ENCODE measurements at regions not wholly inside any gene's neighbourhood (a gene's known extent, or its start where the extent isn't known, plus 50 kb on each side); places are given as distances from the start of the nearest gene placed in this dataset.
"Not testable (repeated sequence)": the region's sequence is repeated elsewhere in the genome, so short reads cannot be mapped to it uniquely, and the experiment has no call there.

DNA sequence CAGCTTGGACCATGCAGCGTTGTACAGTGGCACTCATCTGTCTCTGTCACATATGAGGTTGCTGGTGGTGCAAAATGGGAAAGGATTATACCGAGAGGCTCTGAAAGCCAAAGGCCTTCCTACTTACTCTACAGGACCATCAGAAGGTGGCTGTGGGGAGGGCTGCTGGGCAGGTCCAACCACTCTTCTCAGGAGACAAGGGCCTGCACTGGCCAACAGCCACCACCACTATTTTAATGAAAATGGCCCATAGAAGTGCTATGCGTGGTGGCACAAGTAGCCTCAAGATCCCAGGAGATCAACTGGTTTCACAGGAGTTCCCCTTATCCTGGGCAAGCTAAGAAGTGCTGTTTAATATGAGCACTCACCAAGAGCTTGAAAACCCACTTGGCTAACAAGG is 52.3 kb downstream of the MRPL57 start:
- no peak for DNase-seq

DNA sequence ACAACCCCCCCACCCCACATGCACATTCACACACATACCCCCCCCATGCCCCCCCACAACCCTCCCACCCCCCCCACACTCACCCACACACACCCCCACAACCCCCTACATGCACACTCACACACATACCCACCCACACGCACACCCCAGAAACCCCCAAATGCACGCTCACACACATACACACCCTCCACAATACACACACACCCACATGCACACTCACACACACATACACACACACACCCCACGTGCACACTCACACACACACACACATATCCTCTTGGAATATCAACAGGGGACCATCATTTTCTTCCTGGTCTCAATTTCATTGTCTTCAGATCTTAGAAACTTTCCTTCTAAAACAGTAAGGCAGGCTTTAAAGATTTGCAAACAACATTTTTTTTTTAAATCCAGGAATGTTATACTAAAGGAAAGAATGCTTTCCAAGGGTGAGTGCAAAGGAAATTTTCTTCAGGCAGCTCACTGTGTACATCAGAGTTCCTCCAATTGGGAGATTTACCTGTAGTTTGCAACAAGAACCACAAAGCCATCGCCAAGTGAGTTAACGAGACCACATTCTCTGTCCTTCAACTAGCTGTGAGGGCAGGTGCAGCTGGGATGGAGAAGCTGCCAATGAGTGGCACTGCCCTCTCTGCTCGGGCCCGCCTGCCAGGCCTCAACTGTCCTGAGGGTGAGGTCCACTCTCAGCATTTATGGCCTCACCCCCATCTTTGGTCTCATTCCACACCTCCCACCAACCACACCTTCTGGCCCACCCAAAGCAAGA is 53.0 kb downstream of the MRPL57 start:
- no peak for DNase-seq

DNA sequence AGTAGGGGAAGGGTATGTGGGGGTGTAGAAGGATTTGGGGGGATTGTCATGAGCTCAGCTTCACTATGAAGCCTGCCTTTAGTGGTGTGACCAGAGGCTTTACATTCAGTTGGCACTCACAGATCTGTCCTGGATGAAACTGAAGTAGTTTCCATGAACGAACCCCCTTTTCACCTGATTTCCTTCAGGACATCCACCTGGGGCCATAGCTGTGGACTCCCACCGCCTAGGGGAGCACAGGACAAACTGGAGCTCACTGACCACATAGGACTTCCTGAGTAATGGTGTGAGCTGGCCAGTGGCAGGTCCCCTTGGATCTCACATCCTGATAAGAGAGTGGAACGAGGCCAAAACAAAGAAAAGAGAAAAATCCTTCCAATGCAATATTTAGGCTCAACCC is 54.1 kb downstream of the MRPL57 start:
- no peak for DNase-seq

DNA sequence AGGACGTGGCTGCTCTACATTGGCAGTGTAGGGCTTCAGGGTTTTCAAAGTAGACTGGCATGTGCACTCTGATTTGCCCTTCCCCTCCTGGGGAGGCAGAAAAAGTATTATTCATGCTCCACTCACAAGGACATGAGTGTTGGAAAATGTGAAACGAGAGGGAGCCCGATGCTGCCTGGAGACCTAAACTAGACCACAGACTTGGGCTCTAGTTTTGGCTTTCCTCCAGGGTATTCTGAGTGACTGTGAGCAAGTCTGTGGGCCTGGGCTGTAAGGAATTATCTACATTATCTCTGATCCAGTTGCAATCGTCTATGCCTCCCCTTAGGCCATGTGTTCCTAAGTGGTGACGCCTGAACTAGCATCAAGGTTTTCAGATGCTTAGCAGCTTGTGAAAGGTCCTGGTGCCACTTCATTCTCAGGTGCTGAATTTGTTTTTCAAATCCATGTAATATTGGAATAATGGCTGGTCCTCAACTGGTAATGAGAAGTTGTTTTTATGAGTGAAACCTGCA is 55.0 kb downstream of the MRPL57 start:
- no peak for DNase-seq

DNA sequence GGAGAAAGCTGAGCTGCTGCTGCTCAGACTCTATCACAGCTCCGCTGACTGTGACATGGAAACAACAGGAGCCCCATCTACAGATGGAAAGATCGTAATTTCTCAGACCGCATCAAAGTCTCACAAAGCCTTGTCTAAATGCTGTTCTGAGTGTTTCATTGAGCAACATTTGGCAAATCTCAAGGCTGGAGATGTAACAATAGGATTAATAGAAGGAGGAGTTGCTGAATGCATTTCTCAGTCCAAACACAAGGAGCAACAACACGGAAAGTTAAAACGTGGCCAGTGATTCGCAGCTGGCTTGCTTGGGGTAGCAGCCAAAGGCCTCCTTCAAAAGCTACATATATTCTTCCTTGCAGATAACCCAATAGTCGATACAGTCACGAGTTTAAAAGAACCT is 55.7 kb downstream of the MRPL57 start:
- no peak for DNase-seq

DNA sequence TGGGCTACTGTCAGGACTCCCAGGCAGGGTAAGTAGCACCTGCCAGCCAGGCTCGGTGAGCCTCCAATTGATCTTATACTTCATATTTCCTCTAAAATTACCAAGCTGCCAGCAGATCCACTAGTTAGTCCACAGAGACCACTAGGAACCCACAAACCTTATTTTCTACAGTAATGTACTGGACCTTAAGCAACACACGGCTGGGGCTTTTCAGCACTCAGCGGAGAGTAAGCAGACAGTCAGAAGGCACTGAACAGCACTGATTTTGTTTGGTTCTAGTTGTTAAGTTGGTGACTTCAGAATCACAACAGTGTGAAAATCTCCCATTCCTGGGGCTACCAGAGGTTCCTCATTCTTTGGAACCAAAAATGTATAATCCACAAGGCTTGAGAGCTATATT is 56.1 kb downstream of the MRPL57 start:
- DNase-seq: no peak

DNA sequence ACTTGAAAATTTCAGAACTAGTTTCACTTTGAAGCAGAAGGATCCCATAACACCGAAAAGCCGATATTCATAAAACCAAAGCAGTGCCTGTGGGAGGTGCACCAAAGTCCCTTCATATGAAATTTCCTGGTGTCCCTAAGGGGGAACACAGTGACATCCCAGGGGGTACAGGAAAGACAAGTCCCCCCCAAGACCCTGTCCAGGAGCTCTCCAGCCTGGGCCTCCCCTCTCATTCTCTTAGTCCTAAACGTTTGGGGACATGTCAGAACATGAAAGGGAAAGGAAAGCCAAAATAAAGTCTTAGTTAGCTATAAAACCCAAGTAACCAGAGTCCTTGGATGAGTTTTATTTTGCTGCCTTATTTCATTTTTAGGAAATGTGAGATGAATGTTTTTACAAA is 56.6 kb downstream of the MRPL57 start:
- no peak for DNase-seq

DNA sequence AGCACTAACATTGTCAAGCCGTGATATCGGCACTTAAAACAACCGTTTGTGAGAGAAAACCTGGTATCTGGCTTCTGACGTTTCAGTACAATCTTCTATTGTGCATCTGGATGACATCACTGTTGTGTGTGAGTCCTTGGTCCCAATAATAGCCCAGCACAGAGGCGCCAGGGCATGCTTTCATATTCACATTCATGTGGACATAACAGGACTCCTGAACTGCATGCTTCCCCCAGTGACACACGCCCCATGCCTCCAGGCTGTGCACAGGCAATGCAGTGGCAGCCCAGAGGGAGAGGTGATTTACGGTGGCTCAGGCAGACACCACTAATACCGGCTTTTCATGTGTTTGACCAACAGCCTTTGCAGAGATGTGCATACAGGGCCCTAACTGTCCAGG is 58.1 kb downstream of the MRPL57 start:
- DNase-seq: peak; percentile 30

DNA sequence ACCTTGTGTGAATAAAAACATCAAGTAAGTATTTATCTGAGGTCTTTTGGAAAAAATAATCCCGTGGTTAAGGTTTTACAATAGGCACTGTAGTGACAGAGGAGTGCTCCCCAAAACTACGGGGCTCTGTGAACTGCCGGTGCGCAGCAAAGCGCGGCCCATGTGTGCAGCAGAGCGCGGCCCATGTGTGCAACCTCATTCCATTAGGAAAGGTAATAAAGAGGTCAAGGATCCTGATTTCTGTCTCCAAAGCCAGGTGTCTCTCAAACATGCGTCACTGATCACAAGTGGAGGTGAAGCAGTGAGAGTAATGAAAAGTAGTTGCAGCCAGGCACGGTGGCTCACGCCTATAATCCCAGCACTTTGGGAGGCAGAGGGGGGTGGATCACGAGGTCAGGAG is 58.7 kb downstream of the MRPL57 start:
- no peak for DNase-seq

DNA sequence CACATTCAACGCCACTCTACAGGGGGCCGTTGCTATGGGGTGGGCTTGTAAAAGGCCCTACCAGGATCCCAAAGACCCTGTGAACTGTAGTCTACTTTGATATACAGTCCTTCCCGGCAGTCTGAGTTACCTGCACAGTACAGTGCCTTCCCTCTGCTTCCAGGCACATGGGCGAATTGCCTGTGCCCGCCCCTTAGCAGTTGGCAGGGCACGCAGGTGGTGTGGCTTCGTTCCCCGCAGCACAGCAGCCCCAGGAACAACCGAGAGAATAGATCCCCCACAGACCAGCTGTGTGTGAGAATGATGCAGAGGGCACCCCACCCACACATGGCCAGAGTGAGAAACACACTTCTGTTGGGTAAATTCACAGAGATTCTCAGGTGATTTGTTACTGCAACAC is 60.6 kb downstream of the MRPL57 start:
- DNase-seq: no peak

DNA sequence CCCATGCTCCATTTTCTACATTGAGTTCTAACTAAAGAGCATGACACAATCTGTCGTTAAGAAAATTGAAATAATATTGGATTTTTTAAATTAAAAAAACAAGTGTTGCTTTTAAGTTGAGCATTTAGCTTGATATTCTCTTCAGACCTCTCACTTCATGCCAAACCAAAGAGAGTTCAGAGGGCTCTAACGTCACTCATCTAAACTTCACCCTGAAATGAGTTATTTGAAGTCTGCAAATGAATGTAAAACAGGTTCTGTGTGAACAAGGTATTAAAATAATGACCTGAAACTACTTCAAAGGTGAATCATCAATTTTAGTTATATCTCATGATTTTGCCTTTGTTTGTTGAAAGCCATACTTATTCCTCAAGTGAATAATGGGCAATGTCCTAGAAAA is 61.8 kb downstream of the MRPL57 start:
- no peak for DNase-seq

DNA sequence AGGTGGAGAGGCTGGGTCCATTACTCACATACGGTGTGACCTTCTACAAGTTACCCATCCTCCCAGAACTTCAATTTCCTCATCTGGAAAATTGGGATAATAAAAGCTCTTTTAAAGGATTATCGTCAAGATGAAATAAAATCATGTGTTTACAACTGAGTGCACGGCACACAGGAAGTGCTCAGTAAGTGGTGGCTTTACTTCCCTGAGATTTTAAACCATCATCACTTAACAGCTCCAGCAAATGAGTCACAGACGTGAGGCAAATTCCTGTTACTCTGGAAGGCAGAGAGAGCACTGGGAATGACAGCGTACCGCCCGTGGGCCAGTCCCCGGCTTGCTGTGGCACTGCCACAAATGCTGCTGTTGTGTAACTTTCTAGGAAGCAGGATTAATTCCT is 64.1 kb downstream of the MRPL57 start:
- no peak for DNase-seq

DNA sequence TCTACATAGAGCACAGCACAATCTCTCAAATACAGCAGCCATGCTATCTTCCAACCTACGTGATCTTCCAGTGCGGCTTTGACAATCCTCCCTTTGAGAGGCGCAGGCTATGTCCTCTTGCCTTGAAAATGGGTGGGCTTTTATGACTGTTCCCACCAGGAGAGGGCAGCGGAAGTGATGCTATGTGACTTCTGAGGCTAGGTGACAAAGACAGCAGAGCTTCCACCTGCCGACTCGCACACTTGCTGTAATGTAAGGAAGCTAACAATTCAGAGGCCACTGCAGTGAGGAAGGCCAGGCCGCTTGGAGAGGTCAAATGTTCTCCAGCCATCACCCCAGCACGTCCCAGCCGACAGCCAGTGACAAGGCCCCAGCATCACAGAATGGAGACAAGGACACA is 65.8 kb downstream of the MRPL57 start:
- peak; percentile 21 for DNase-seq

DNA sequence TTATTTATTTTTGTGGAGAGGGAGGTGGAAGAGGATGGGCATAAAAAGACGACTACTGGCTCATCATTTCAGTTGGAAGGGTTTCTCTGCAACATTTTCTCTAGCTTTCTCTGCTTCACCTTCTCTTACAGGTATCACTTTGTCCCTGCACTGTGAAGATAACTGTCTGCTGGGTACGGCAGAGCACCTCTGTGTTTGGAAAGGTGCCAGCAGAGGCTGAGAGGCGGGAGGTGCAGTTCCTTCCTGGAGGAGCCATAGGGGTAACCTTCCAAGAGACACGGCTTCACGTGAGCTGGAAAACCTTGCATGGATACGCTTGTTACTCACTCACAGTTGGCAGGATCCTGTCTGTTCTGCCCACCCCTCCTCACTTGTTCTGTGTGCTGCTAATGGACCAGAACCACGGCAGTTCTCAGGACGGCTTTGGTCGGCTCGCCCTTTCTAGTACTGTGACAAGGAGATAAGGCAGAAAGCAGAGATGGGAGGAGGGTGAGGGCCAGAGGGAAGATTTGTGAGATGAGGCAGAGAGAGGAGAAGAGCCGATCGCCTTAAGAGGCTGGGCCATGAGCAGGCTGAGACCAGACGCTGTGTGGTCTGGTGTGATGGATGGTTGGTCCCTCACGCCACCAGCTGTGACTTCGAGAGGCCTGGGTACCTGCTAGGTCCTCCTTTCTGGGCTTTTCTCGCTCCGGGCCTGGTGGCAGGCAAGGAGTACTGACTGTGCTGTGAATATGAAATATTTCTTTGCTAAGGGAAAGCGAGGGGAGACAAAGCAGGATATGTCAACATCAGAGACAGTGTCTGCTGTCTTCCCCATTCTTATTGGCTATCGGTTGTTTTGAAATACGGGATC is 66.8 kb downstream of the MRPL57 start:
- no peak for DNase-seq

DNA sequence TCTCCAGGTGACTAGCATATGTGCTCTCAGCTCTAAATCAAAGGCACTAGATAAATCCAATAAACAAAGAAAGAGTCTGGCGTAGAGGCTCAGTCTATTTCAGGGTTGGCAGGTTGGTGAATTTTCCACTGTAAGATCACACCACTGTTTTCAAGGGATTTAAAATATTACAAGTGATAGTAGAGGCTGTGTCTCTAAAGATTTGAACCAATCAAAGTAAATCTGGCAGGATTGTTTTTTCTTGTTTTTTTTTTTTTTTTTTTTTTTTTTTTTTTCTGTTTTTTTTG is 67.4 kb downstream of the MRPL57 start:
- DNase-seq: not testable (repeated sequence)

DNA sequence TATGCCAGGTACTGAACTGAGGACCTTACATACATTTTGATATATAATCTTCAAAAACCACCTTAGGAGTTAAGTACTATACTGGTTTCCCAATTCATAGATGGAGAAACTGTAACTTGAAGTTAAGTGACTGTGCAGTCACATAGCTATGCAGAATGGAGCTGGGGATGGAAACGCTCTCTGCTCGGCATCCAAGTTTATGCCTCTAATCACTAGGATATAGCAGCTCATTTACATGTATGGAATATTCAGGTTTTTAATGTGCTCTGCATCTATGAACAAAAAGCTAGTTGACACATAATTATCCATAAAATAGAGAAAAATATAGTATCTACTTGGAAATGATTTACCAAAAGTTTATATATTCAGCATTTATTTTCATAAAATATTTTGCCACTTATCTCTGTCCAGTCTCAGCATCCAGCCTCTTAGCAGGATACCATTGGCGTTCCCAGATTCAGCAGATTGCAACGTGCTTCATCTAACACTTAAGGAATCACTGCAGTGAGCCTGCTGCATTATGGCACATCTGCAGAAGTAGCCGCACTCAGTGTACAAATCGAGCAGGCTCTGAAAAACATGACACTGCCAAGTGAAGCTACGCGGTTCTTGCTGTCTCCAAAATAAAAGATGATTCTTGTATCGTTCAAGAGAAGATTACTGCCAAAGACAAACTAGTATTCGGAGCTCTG is 70.4 kb downstream of the MRPL57 start:
- DNase-seq: no peak

DNA sequence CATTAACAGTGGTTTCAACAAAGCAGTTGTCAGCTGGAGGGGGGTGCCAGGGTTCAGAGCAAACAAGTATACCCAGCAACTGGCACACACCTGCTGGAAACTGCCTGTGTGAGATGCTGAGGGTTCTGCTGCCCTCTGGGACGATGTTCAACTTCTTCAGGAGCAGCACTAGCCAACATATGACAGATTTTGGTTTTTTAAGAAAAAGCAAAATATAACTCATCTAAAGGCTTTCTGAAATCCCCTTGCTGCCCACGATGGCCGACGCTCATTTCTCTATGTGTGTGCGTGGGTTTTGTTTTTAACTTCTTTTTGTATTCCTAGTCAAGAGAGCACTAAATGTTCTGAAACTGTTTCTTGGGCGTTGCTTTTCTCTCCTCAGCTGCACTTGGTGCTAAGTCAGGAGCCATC is 79.9 kb downstream of the MRPL57 start:
- DNase-seq: no peak

DNA sequence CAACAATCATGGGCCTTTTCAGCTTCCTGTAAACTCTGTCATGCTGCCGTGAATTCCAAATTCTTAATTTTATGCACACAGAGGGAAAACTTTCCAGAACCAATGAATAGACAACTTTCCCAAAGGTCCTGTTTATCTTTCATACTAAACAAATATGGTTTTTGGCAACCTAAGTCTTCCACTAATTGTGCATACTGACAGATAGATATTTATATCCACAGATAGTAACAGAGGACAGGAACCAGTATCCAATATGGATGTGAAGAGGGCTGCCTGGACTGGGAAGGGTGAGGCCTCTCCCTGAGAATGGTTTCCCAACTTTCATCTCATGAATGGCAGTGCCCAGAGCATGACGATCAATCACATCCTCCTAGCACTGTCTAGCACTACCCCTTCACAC is 80.4 kb downstream of the MRPL57 start:
- no peak for DNase-seq

DNA sequence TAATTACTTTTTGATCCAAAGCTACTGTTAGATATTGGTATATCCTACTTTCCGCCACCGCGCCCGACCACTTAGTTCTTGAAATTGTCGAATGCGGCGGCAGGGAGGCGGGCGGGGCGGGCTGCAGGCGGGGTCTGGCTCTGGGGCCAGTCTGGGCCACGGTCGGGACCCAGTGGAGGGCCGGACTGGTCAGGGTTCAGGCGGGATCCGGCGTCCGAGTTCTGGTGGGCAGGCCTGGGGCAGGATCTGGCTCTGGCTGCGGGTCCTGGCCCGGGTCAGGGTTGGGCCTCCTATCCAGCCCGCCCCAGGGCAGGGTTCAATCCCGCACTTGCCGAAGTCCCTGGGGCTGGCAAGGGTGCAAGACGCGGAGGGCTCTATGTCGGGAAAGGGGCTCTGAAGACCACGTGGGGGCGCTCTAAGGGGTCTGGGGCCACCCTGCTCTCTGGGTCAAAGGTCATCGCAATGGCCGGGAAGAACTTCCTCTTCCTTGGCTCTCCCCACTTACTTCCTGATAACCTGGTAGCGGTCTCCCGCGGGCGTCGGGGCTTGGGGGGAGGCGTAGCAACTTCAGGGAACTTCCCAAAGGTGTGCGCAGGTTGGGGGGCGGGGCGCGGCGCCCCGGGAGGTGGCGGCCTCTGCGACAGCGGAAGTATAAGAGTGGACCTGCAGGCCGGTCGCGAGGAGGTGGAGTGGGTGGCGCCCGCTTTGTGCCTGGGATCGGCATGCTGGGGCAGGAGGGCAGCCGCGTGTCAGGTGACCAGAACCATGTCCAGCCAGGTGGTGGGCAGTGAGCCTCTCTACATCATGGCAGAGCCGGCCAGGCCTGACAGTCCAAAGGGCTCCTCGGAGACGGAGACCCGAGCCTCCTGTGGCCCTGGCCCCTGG is 83.4 kb downstream of the MRPL57 start:
- no peak for DNase-seq

DNA sequence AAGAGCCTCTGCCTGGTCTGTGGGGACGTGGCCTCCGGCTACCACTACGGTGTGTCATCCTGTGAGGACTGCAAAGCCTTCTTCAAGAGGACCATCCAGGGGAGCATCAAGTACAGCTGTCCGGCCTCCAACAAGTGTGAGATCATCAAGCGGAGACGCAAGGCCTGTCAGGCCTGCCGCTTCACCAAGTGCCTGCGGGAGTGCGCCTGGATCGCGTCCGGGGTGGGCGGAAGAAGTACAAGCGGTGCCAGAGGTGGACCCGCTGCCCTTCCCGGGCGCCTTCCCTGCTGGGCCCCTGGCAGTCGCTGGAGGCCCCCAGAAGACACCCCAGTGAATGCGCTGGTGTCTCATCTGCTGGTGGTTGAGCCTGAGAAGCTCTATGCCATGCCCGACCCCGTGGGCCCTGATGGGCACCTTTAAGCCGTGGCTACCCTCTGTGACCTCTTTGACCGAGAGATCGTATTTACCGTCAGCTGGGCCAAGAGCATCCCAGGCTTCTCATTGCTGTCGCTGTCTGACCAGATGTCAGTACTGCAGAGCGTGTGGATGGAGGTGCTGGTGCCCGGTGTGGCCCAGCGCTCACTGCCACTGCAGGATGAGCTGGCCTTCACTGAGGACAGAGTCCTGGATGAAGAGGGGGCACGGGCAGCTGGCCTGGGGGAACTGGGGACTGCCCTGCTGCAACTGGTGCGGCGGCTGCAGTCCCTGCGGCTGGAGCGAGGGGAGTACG is 84.3 kb downstream of the MRPL57 start:
- DNase-seq: not testable (repeated sequence)

DNA sequence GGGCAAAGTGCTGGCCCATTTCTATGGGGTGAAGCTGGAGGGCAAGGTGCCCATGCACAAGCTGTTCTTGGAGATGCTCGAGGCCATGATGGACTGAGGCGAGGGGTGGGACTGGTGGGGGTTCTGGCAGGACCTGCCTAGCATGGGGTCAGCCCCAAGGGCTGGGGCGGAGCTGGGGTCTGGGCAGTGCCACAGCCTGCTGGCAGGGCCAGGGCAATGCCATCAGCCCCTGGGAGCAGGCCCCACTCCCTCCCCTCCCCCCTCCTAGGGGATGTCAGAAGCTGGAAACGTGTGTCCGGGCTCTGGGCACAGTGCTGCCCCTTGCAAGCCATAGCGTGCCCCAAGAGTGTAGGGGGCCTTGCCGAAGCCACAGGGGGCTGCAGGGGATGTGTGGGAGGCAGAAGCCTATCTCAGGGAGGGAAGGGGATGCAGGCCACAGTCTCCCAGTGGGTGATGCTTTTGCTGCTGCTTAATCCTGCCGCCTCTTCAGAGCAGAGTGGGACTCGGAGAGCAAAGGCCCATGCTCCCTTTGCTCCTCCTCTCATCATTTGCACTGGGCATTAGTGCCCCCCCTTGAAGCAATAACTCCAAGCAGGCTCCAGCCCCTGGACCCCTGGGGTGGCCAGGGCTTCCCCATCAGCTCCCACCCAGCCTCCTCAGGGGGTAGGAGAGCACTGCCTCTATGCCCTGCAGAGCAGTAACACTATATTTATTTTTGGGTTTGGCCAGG is 85.2 kb downstream of the MRPL57 start:
- not testable (repeated sequence) for DNase-seq

Data from retina (tissue), 1 donor.